Stimulated activated CD8-positive, alpha-beta memory T cell treated with anti-CD3 and anti-CD28 coated beads, Interleukin-15, amount 100 ng/mL, for 1 hour (primary cell): ENCODE measurements at regions not wholly inside any gene's neighbourhood (a gene's known extent, or its start where the extent isn't known, plus 50 kb on each side); places are given as distances from the start of the nearest gene placed in this dataset.
"Not testable (repeated sequence)": the region's sequence is repeated elsewhere in the genome, so short reads cannot be mapped to it uniquely, and the experiment has no call there.

ENCODE experiments used
- DNase-seq: peaks from one replicate; pipeline ENCODE4 v3.0.0-alpha.2; 2020; ENCODE audit warnings: low read depth

DNA sequence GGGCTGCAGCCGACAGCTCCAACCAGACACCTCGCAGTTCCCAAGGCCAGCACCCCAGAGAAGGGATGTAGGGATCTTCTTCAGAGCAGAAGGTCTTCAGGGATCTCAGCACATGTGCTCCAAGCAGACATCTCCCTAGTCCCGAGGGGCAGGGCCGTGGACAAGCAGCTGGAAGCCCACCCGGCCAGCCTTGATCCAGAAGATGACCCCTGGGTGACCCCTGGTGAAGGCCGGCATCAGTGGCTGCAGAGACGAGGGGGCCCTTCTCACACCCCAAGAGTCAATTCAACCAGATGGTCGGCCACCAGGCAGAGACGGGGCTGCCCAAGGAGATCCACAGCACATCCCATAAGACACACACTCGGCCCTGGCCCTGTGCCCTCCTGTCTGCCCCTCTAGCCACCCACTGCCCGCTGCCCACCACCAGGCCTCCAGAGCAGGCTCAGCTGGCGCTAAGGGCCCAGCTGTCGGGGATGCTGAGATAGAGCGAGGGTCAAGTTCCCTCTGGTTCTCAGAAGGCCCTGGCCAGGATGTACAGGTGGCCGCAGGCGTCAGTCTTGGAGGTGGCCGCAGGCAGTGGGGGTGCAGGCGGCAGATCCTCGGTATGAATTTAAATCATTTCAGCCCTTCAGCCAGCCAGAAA is 168.3 kb downstream of the BRD1 start:
- no peak for DNase-seq

GRCh38 chr22:49658902-49659280 is 168.8 kb downstream of the BRD1 start:
- no peak for DNase-seq

GRCh38 chr22:49657974-49658590 is 169.6 kb downstream of the BRD1 start:
- no peak for DNase-seq

GRCh38 chr22:49657275-49657973 is 170.2 kb downstream of the BRD1 start:
- DNase-seq = peak; percentile 37

DNA sequence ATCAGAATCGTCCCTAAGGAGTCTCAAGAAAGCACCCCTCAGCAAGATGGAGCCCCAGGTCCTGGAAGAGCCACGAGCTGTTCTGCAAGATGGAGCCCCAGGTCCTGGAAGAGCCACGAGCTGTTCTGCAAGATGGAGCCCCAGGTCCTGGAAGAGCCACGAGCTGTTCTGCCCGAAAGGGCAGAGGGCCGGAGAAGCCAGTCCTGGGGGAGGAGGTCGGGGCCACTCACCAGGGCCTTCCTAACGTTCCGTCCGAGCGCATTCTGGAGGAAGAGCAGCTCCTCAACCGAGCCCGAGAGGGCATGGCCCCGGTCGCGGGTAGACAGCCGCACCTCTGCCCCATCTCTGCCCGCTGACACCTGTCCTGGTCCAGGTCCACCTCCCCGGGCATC is 170.8 kb downstream of the BRD1 start:
- not testable (repeated sequence) for DNase-seq

DNA sequence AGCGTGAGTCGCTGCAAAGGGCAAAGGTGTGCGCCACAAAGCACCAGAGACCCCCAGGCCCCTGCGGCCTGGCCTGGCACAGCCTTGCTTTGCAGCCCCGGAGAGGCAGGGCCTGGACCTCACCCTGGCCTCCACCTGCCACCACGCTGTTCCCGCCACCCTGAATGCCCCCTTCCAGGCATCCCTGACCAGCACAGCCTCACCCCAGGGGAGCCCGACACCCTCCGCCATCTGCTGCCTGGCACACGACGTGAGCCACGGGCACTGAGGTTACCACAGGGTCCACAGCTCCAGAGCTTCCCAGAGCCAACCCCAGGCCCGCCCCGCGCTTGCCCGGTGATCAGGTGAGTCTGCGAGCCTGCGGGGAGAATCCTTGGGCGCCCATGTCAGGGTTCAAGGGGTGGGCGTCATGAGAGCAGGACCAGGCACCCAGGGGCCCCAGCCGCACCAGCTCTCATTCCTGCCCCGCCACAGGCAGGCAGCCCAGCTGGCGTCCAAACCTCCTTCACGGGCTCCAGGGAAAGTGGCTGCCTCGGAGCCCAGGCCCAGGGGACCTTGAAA is 171.3 kb downstream of the BRD1 start:
- DNase-seq = no peak

DNA sequence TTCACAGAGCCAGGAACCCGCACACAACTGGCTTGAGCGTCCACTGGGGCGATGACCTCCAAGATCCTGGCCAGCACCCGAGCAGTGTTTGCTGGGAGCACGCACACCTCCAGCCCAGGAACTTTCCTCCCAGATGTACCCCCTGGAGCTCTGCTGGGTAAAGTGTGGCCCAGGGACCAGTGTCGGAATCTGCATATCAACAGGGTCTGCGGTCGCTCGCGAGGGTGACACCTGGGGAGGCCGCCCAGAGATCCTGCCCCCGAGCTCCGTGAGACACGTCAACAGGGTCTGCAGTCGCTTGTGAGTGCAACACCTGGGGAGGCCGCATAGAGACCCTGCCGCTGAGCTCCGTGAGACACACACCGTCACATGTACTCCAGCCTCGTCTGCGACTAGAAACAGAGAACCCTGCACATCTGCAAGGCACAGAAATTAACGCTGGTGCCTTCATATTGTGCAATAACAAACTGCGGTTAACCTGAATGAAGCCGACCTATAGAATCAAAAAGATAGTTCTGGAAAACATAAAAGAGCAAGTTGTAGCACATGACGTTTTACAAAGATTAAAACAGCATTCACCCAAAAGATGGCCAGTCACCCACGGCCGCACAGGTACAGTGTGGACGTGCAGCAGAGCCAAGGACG is 172.4 kb downstream of the BRD1 start:
- DNase-seq = no peak

- no peak for DNase-seq
These were observed 177.1 kb downstream of the BRD1 start for GRCh38 chr22:49650336-49651241.

DNA sequence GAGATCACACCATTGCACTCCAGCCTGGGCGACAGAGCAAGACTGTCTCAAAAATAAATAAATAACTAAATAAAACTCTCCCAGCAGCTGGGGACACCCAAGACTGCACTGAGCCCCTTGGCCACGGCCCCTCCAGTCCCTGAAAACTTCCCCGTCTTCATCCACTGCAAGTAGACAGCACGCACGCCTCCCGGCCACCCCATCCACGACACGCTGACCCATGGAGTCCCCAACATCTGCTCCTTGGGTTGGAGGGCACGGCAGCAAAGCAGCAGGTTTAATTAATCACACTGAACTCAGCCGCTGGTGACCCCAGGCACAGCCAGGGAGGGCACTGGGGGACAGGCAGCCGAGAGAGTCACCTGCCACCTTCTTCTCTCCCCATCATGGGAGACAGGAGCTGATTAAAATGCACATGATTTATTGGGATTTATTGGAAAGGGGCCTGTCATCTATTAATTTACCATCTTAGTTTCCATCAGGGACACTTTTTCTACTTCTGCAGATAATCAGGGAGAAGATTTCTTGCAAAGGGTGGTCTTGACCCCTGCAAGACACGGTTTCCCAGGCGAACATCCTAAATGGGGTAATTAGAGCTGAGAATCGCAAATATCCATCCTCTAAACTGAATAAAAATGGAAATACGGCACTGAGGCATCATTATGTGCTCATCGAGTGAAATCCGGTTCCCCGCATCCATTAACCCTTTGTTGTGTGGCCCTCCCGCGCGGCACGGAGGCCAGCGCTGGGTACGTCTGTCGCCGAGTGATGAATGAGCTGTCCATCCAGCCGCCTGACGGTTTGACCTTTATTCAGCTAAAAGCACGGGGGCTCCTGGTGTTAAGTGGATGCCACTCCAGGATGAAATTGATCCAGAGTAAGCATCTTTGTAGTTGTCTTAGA is 178.3 kb downstream of the BRD1 start:
- no peak for DNase-seq

GRCh38 chr22:49648053-49648452 is 179.6 kb downstream of the BRD1 start:
- DNase-seq = no peak

DNA sequence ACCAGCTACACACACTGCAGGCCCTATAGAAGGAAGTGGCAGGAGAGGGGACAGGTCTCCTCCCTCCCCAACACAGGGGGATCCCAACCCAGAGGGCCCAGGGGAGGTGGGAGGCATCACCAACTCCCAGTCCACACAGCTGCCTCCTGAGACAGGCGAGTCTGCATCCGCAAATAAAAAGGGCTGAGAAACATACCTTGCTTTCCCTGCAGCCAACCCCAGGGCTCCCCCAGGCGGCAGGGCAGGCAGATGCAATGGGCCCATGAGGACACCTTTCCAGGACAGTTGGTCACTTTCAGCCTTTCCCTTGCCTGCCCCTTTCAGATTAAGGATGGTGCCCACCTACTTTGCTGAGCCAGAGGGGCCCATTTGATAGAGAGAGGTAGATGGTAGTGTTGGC is 180.0 kb downstream of the BRD1 start:
- no peak for DNase-seq

DNA sequence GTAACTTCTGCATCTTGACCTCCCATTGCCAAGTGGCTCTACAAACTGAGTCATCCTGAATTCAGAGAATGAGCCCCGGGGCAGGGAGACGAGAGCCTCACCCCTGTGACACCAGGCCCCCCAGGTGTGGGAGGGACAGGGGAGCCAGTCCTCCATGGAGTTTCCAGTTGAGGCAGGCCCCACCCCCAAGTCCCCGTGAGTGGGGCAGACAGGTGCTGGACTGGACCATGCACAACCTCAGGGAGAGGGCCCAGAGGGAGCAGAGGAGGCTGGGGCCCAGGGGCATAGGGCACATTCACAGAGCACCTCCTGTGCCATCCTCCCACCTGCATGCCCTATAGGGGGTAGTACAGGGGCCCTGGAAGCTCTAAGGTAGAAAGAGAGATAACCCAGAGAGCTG is 180.8 kb downstream of the BRD1 start:
- no peak for DNase-seq

DNA sequence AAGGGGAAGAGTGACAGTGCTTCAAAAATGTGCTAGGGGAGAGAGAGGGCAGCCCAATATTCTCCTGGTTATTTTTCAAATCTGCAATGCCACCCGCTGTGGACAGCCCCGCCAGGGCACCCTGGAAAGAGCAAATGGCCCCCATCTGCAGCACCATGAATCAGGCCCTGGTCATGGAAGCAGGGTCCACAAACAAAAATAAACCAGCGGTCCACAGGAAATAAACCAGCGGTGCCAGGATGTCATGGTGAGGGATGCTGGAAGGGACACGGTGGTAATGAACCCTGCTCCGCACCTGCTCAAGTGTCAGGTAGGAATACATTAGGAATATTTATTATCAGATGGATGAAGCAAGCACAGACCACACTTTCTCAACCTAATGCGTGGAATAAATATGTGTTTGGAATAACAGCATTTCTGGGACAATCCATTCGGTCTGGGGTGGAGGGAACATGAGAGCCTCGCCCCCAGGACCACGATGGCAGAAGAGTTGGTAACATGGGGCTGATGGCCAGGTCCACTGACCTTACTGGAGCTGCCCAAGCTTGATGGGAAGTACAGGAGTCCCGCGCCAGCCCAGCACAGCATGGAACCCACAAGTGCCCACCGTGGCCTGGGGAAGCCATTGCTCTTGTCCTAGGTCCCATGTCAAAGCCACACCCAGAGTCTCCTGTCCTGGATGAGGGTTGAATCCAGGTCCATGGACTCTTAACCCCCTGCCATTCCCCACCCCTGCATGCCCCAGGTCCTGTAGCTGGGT is 181.7 kb downstream of the BRD1 start:
- no peak for DNase-seq

- no peak for DNase-seq
These were observed 182.4 kb downstream of the BRD1 start for GRCh38 chr22:49645257-49645656.

GRCh38 chr22:49643998-49644397 is 183.7 kb downstream of the BRD1 start:
- no peak for DNase-seq

GRCh38 chr22:49643466-49643865 is 184.2 kb downstream of the BRD1 start:
- DNase-seq = no peak

DNA sequence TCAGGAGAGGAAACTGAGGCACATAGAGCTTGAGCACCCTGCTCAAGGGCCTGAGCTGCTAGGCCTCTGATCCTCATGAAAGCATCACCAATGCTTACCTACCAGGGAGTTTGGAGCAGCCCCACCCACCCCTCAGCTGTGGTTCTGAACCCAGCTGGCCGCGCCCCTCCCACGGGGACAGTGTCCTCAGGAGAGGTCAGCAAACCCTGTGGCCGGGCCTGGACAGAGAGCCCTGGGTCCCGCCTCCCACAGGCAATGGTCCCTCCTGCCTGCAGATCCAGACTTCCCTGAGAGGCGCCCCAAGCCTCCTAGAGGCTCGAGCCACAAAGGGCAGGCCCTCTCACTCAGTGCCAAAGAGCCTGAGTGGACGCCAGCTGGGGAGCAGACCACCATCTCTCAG is 184.9 kb downstream of the BRD1 start:
- DNase-seq = no peak

DNA sequence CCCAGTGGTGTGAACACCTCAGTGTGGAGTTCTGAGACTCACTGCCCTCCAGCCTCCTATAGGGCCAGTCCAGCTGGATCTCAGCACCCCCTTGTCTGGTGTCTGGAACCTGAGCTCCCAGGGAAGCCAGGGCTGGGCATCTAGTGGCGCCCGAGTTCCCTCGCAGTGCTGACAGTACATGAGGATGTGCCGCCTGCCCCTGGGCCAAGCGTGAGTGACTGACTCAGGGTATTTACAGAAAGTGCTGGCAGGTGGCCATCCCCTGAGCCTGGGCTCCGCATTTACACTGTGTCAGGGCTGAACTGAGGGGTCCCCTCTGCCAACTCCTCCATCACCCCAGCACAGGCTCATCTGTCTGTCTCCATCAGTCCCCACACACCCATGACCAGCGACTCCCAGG is 185.3 kb downstream of the BRD1 start:
- no peak for DNase-seq

DNA sequence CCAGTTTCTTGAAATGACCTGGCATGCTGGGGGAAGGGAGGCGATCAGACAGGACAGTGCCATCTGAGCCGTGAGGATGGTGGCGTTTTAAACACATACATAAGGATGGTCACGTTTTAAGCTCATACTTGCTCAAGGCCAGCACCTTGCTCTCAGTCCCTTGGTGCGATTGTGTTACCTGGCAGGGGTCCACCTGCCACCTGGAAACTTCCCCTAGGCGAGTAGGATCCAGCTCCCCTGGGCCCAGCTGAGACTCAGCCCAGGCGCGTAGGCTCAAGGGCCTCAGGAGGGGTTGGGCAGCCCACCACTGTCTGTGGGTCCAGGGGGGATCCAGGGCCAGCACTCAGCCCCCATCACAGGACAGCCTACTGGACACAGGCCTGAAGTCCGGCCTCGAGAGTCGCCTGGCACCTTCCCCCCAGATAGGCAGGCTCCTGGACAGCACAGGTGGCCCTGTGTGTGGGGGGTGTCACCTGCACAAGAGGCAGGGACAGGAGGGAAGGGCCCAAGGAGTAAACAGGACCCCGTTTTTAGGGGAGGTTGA is 185.8 kb downstream of the BRD1 start:
- DNase-seq = no peak
